ENCODE measurements at regions not wholly inside any gene's neighbourhood (a gene's known extent, or its start where the extent isn't known, plus 50 kb on each side); places are given as distances from the start of the nearest gene placed in this dataset.
"Not testable (repeated sequence)": the region's sequence is repeated elsewhere in the genome, so short reads cannot be mapped to it uniquely, and the experiment has no call there.

DNA sequence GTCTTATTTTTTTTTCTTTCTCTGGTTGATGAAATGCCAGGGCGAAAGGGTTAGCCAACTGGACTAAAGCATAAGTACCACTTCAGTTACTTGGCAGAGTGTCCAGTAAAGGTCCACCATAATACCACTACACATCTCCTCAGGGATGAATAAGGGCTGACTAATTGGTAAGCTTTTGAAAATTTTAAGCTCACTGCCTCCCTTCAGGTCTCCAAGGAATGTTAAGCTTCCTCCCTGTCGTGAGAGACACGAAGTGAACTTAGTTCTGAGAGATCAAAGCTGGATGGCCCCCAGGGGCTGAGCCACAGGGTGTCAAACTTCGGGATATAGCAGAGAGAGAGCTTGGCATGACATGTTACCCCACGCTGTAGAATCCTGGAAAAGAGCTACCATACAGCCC, 111.4 kb downstream of the VSIG4 start:
- H3K4me3 ChIP-seq (ENCODE audit: low read depth, low read length): no peak overlapping the region
- TF ChIP-seq CTCF (IDR thresholded peaks at IDR 0.05; ENCODE audit: insufficient read depth, low read depth, low read length, missing control alignments): no peak
- DNase-seq (ENCODE audit: low read depth): no peak

DNA sequence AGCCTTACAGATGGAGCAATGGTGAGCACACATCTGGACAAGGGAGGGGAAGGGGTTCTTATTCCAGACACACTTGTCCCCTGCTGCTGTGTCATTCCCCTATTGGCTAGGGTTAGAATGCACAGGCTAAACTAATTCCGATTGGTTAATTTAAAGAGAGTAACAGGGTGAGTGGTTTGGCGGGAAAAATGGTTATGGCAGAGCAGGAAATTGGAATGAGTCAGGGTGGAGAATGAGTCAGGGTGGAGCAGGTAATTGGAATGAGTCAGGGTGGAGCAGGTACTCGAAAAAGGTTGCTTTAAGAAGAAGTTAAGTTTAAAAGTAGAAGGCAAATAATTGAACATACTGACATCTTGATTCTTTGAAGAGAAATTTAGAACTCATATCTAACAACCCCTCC, 112.5 kb downstream of the VSIG4 start:
- not testable (repeated sequence) for H3K4me3 ChIP-seq (ENCODE audit: low read depth, low read length)

GRCh38 chrX:65926095-65927019, 113.5 kb downstream of the VSIG4 start:
- DNase-seq (ENCODE audit: low read depth): peak; percentile 90
- peak overlapping the region; percentile 62 for H3K4me3 ChIP-seq (ENCODE audit: low read depth, low read length)
- no peak for TF ChIP-seq CTCF (IDR thresholded peaks at IDR 0.05; ENCODE audit: insufficient read depth, low read depth, low read length, missing control alignments)

More for the DNA sequence above, 112.5 kb downstream of the VSIG4 start:
- not testable (repeated sequence) for DNase-seq (ENCODE audit: low read depth)

GRCh38 chrX:65925592-65925991, 114.3 kb downstream of the VSIG4 start:
- H3K4me3 ChIP-seq (ENCODE audit: low read depth, low read length): peak overlapping the region; percentile 62
- no peak for DNase-seq (ENCODE audit: low read depth)
- no peak for TF ChIP-seq CTCF (IDR thresholded peaks at IDR 0.05; ENCODE audit: insufficient read depth, low read depth, low read length, missing control alignments)

DNA sequence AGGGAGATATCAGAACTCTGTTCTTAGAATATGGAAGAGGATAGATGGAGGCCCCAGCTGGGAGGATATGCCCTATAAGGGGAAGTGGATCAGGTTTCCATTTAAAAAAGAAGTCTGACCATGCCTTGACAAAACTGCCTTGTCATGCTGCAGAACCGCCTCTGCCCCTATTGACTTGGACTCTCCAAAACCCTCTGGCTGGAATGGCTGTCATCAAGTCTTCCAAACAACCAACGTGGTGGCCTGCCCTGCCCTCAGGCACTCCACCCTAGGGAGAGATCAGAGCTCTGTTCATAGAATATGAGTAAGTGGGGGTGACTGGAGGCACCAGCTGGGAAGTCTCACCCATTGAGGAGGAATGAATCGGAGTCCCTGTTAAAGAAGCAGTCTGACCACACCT, 114.9 kb downstream of the VSIG4 start:
- peak overlapping the region; percentile 62 for H3K4me3 ChIP-seq (ENCODE audit: low read depth, low read length)
- TF ChIP-seq CTCF (IDR thresholded peaks at IDR 0.05; ENCODE audit: insufficient read depth, low read depth, low read length, missing control alignments): no peak
- DNase-seq (ENCODE audit: low read depth): no peak

- no peak overlapping the region for H3K4me3 ChIP-seq (ENCODE audit: low read depth, low read length)
- DNase-seq (ENCODE audit: low read depth): no peak
- TF ChIP-seq CTCF (IDR thresholded peaks at IDR 0.05; ENCODE audit: insufficient read depth, low read depth, low read length, missing control alignments): no peak
Observed at GRCh38 chrX:65921363-65921762, 118.5 kb downstream of the VSIG4 start.

GRCh38 chrX:65920620-65921019, 119.3 kb downstream of the VSIG4 start:
- TF ChIP-seq CTCF (IDR thresholded peaks at IDR 0.05; ENCODE audit: insufficient read depth, low read depth, low read length, missing control alignments): no peak
- no peak for DNase-seq (ENCODE audit: low read depth)
- H3K4me3 ChIP-seq (ENCODE audit: low read depth, low read length): no peak overlapping the region
